Activated CD8-positive, alpha-beta T cell treated with anti-CD3 and anti-CD28 coated beads for 36 hours (primary cell): ENCODE measurements at regions not wholly inside any gene's neighbourhood (a gene's known extent, or its start where the extent isn't known, plus 50 kb on each side); places are given as distances from the start of the nearest gene placed in this dataset.

ENCODE experiments used
- ATAC-seq: fragments of 200-7000 bp; cut with Tn5 transposase; one replicate; pipeline ENCODE4 v1.10.0; 2021; ENCODE audit warnings: mild to moderate bottlenecking, moderate library complexity
- CTCF ChIA-PET: fragments of 350-600 bp; sonication (Branson Sonifier 250); formaldehyde crosslinking; loops from one replicate; lab custom pipeline; 2021; ENCODE audit warnings: antibody characterized with exemption; lab: Charles Lee
- POLR2A ChIA-PET: fragments of 350-600 bp; sonication (Branson Sonifier 250); formaldehyde crosslinking; loops from one replicate; lab custom pipeline; 2021; ENCODE audit warnings: antibody characterized with exemption; lab: Charles Lee
- DNase-seq: peaks from one replicate; pipeline ENCODE4 v3.0.0-alpha.2; 2020
- H3K27ac Mint-ChIP-seq: one replicate; pipeline ENCODE4 v1.8.0; 2021; ENCODE audit warnings: mild to moderate bottlenecking, mixed read lengths
- H3K27me3 Mint-ChIP-seq: one replicate; pipeline ENCODE4 v1.8.0; 2021; ENCODE audit warnings: mixed read lengths
- H3K36me3 Mint-ChIP-seq: one replicate; pipeline ENCODE4 v1.8.0; 2021; ENCODE audit warnings: low read depth, mixed read lengths
- H3K4me1 Mint-ChIP-seq: one replicate; pipeline ENCODE4 v1.8.0; 2021; ENCODE audit warnings: low read depth, mixed read lengths
- H3K4me3 Mint-ChIP-seq: one replicate; pipeline ENCODE4 v1.8.0; 2021; ENCODE audit warnings: mild to moderate bottlenecking, moderate library complexity, mixed read lengths
- H3K9me3 Mint-ChIP-seq: one replicate; pipeline ENCODE4 v1.8.0; 2021; ENCODE audit warnings: mixed read lengths
- CTCF ChIP-seq: fragments of 200-600 bp; IDR thresholded peaks from one replicate; pipeline ENCODE4 v1.8.0; 2022; ENCODE audit warnings: antibody characterized with exemption, mild to moderate bottlenecking
- intact Hi-C: fragments of 100-400 bp; cut with micrococcal nuclease; formaldehyde crosslinking; loops from one replicate; pipeline ENCODE4 v1.10.0; 2022

- CTCF ChIA-PET, result interaction anchor here (1.7 kb wide), 1 partner anchor 19 kb away, joined by 4 read pairs; no protein-coding TSS in a partner anchor
- POLR2A ChIA-PET, result no interaction called here
- intact Hi-C loops, result no loop called here
- Mint-ChIP-seq H3K27ac (no peak overlapping the region), H3K36me3 (no peaks in the 10 kb centered on the region), H3K4me1 (no peaks in the 10 kb centered on the region), H3K9me3 (no peaks in the 10 kb centered on the region), H3K27me3 (no peaks in the 10 kb centered on the region), H3K4me3 (no peak overlapping the region)
- ATAC-seq, result peak; percentile 62
- DNase-seq, result peak; percentile 51
- peak; percentile 28 for TF ChIP-seq CTCF
Observed at GRCh38 chr7:64098-64915, 128.1 kb upstream of the FAM20C start.

- intact Hi-C loops, result no loop called here
- ATAC-seq (no peak), DNase-seq (no peak)
- H3K27ac Mint-ChIP-seq, result no peak overlapping the region
- CTCF ChIA-PET, result interaction anchor here (1.7 kb wide), 1 partner anchor 19 kb away, joined by 4 read pairs; no protein-coding TSS in a partner anchor
- H3K4me1 Mint-ChIP-seq, result no peaks in the 10 kb centered on the region
- H3K36me3 Mint-ChIP-seq, result no peaks in the 10 kb centered on the region
- POLR2A ChIA-PET, result no interaction called here
- TF ChIP-seq CTCF, result no peak
- no peak overlapping the region for H3K4me3 Mint-ChIP-seq
- H3K9me3 Mint-ChIP-seq, result no peaks in the 10 kb centered on the region
- no peaks in the 10 kb centered on the region for H3K27me3 Mint-ChIP-seq
Observed at GRCh38 chr7:64916-65341, 127.4 kb upstream of the FAM20C start.

- H3K36me3 Mint-ChIP-seq, result no peaks in the 10 kb centered on the region
- TF ChIP-seq CTCF, result no peak
- H3K4me1 Mint-ChIP-seq, result no peaks in the 10 kb centered on the region
- CTCF ChIA-PET, result interaction anchor here (1.7 kb wide), 1 partner anchor 18 kb away, joined by 4 read pairs; no protein-coding TSS in a partner anchor
- intact Hi-C loops, result no loop called here
- H3K4me3 Mint-ChIP-seq, result no peak overlapping the region
- ATAC-seq (no peak), DNase-seq (no peak)
- H3K27ac Mint-ChIP-seq, result no peak overlapping the region
- POLR2A ChIA-PET, result no interaction called here
- no peaks in the 10 kb centered on the region for H3K27me3 Mint-ChIP-seq
- H3K9me3 Mint-ChIP-seq, result no peaks in the 10 kb centered on the region
Observed at GRCh38 chr7:65554-65953, 126.8 kb upstream of the FAM20C start.

- Mint-ChIP-seq H3K27ac (no peak overlapping the region), H3K4me3 (no peak overlapping the region), H3K36me3 (no peaks in the 10 kb centered on the region), H3K27me3 (no peaks in the 10 kb centered on the region), H3K4me1 (no peaks in the 10 kb centered on the region), H3K9me3 (no peaks in the 10 kb centered on the region)
- CTCF ChIA-PET, result no interaction called here
- intact Hi-C loops, result no loop called here
- POLR2A ChIA-PET, result no interaction called here
- no peak for ATAC-seq
- TF ChIP-seq CTCF, result no peak
- DNase-seq, result no peak
Observed at GRCh38 chr7:66296-66695, 126.1 kb upstream of the FAM20C start.

GRCh38 chr7:66741-67140 is 125.6 kb upstream of the FAM20C start:
- H3K4me1 Mint-ChIP-seq, result no peaks in the 10 kb centered on the region

More at GRCh38 chr7:66741-67140, 125.6 kb upstream of the FAM20C start:
- no peaks in the 10 kb centered on the region for H3K27me3 Mint-ChIP-seq
- CTCF ChIA-PET, result no interaction called here
- DNase-seq (no peak), ATAC-seq (no peak)
- intact Hi-C loops, result no loop called here
- H3K4me3 Mint-ChIP-seq, result no peak overlapping the region
- no peaks in the 10 kb centered on the region for H3K36me3 Mint-ChIP-seq
- POLR2A ChIA-PET, result no interaction called here
- H3K27ac Mint-ChIP-seq, result no peak overlapping the region
- TF ChIP-seq CTCF, result no peak
- no peaks in the 10 kb centered on the region for H3K9me3 Mint-ChIP-seq
